ENCODE measurements at regions not wholly inside any gene's neighbourhood (a gene's known extent, or its start where the extent isn't known, plus 50 kb on each side); places are given as distances from the start of the nearest gene placed in this dataset.
A peak's percentile ranks its signal among the peaks of the same experiment; 100 is the strongest.

GRCh38 chr3:194817936-194818335 is 132.3 kb downstream of the FAM43A start:
- TF ChIP-seq RFX3 (CRISPR knock-in tag; IDR thresholded peaks at IDR 0.05), result no peak
- TF ChIP-seq MAFK (conservative IDR thresholded peaks at IDR 0.05 in 1 of 2, IDR thresholded peaks at IDR 0.05 in 1 of 2; ENCODE audit: low read length in 2 of 2), result peak in 1 of 2 experiments; percentile 46; a peak in 1 of 4 replicates
- TF ChIP-seq ZNF281 (CRISPR knock-in tag; IDR thresholded peaks at IDR 0.05; ENCODE audit: borderline replicate concordance), result no peak
- TF ChIP-seq SKI (IDR thresholded peaks at IDR 0.05; ENCODE audit: partially characterized antibody), result no peak
- TF ChIP-seq ZSCAN21 (CRISPR knock-in tag; IDR thresholded peaks at IDR 0.05; ENCODE audit: borderline replicate concordance), result no peak
- DNase-seq (ENCODE audit: low spot score) (no peak), FAIRE-seq (no peak), ATAC-seq (no peak)
- Histone ChIP-seq H3K27me3 (ENCODE audit: control insufficient read depth in 1 of 2, insufficient read depth in 2 of 2, low read length in 2 of 2) (peaks cover 5 to 62% of the 10 kb centered on the region in 2 experiments; a peak in 4 of 5 replicates), H3K4me2 (ENCODE audit: low read depth, low read length) (no peak overlapping the region), H3K79me2 (ENCODE audit: insufficient read depth, low read length) (no peaks in the 10 kb centered on the region), H2AFZ (ENCODE audit: low read length) (no peak overlapping the region), H3K4me1 (ENCODE audit: insufficient read depth, low read length) (no peaks in the 10 kb centered on the region), H3K36me3 (replicated peaks in 1 of 2; ENCODE audit: control insufficient read depth in 1 of 2, insufficient read depth in 2 of 2, low read length in 2 of 2) (no peaks in the 10 kb centered on the region), H3K9me3 (ENCODE audit: low read length) (no peaks in the 10 kb centered on the region), H3K4me3 (replicated peaks in 1 of 3; ENCODE audit: insufficient read depth in 1 of 3, low read depth in 2 of 3, low read length in 3 of 3) (no peak overlapping the region), H4K20me1 (ENCODE audit: insufficient read depth, low read length) (no peaks in the 10 kb centered on the region), H3K9ac (ENCODE audit: insufficient read depth, low read depth, low read length) (no peak overlapping the region), H3K27ac (ENCODE audit: extremely low read length, insufficient read depth, low read length) (no peak overlapping the region)
- intact Hi-C loops (cut with micrococcal nuclease; ENCODE audit: unreplicated experiment), result loop anchor here (5.0 kb wide), 1 partner anchor 421 kb away; the partner anchor contains the start of gene GP5
- no TSS peak for BruUV-seq (replicated peaks)
- CTCF ChIA-PET (ENCODE audit: low intra/inter-chr PET ratio, low total read pairs), result no interaction called here
- in situ Hi-C loops (cut with HindIII; ENCODE audit: extremely low pct_ligation_motif_present, low pct_unique_long_range_greater_than_20kb), result no loop called here
- WGBS (ENCODE audit: low lambda C conversion rate), result 26% methylated on average over 4 of the region's 6 CpGs
- POLR2A ChIA-PET, result no interaction called here

- Histone ChIP-seq H3K4me3 (replicated peaks in 1 of 3; ENCODE audit: insufficient read depth in 1 of 3, low read depth in 2 of 3, low read length in 3 of 3) (no peak overlapping the region), H3K4me2 (ENCODE audit: low read depth, low read length) (no peak overlapping the region), H4K20me1 (ENCODE audit: insufficient read depth, low read length) (no peaks in the 10 kb centered on the region), H3K9me3 (ENCODE audit: low read length) (no peaks in the 10 kb centered on the region), H3K27ac (ENCODE audit: extremely low read length, insufficient read depth, low read length) (no peak overlapping the region), H3K9ac (ENCODE audit: insufficient read depth, low read depth, low read length) (no peak overlapping the region), H3K27me3 (ENCODE audit: control insufficient read depth in 1 of 2, insufficient read depth in 2 of 2, low read length in 2 of 2) (peaks cover 0 to 50% of the 10 kb centered on the region in 2 experiments; a peak in 2 of 5 replicates), H3K4me1 (ENCODE audit: insufficient read depth, low read length) (no peaks in the 10 kb centered on the region), H2AFZ (ENCODE audit: low read length) (no peak overlapping the region), H3K36me3 (replicated peaks in 1 of 2; ENCODE audit: control insufficient read depth in 1 of 2, insufficient read depth in 2 of 2, low read length in 2 of 2) (no peaks in the 10 kb centered on the region), H3K79me2 (ENCODE audit: insufficient read depth, low read length) (no peaks in the 10 kb centered on the region)
- no TSS peak for BruUV-seq (replicated peaks)
- TF ChIP-seq MXI1 (IDR thresholded peaks at IDR 0.05; ENCODE audit: borderline replicate concordance, low read depth, low read length) (no peak), STAT5B (CRISPR knock-in tag; IDR thresholded peaks at IDR 0.05) (no peak), TFAP4 (IDR thresholded peaks at IDR 0.05; ENCODE audit: borderline replicate concordance, low read depth) (no peak), HNRNPUL1 (IDR thresholded peaks at IDR 0.05; ENCODE audit: low read depth, low read length) (no peak), SRY (CRISPR knock-in tag; IDR thresholded peaks at IDR 0.05) (no peak), PREB (CRISPR knock-in tag; IDR thresholded peaks at IDR 0.05) (no peak), ZNF350 (CRISPR knock-in tag; IDR thresholded peaks at IDR 0.05; ENCODE audit: borderline replicate concordance, low read depth) (no peak), TOE1 (CRISPR knock-in tag; IDR thresholded peaks at IDR 0.05) (no peak), SIX4 (CRISPR knock-in tag; IDR thresholded peaks at IDR 0.05) (no peak), ZBTB38 (CRISPR knock-in tag; IDR thresholded peaks at IDR 0.05) (no peak), ZNF549 (CRISPR knock-in tag; IDR thresholded peaks at IDR 0.05) (no peak)
- in situ Hi-C loops (cut with HindIII; ENCODE audit: extremely low pct_ligation_motif_present, low pct_unique_long_range_greater_than_20kb), result no loop called here
- WGBS (ENCODE audit: low lambda C conversion rate), result 19% methylated on average over 4 of the region's 4 CpGs
- ChIA-PET POLR2A (no interaction called here), CTCF (ENCODE audit: low intra/inter-chr PET ratio, low total read pairs) (no interaction called here)
- no peak for DNase-seq (ENCODE audit: low spot score)
- ATAC-seq, result no peak
- intact Hi-C loops (cut with micrococcal nuclease; ENCODE audit: unreplicated experiment), result no loop called here
- no peak for FAIRE-seq
Observed at GRCh38 chr3:194824100-194824499, 138.4 kb downstream of the FAM43A start.
